ENCODE measurements at regions not wholly inside any gene's neighbourhood (a gene's known extent, or its start where the extent isn't known, plus 50 kb on each side); places are given as distances from the start of the nearest gene placed in this dataset.

DNA sequence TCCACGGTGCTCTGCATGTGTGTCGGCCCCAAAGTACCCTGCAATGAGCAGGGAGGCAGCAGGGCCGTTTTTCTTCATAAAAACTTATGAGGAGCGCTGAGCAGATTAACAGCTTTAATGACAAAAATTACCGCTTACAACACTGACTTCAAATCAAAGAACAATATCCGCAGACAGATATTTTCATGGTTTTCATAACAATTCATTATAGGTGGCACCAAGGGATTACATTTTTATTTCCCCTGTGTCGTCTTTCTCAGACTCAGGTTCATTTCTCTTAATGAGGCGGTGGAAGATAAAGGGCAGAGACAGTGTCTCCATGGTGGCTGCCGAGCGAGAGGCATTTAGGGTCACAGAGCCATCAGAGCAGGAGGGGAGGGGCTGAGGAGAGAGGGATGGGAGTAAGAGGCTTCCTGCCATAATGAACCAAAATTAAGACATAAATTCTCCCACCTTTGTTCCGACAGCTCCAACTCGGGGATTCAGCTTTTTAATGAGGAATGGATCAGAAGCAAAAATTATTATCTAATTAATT is 240.7 kb upstream of the CLINT1 start:
- in situ Hi-C loops (cut with HindIII; ENCODE audit: low sequenced_read_pairs) = no loop called here

DNA sequence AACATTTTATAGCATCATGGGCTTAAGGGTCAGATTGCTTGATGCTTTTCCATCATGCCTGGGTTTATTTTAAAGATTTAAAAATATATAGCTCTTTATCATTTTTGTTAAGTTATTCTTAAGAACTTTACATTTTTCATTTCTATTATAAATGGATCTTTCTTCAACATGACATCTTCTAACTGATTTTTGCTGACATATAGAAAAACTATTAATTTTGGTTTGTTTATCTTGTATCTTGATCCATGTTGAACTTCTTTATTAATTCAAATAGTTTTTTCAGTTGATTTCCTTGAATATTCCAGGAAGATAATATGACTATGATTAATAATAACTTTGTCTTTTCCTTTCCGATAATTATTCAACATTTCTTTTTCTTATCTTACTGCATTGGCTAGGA is 237.9 kb upstream of the CLINT1 start:
- in situ Hi-C loops (cut with HindIII; ENCODE audit: low sequenced_read_pairs) = no loop called here

DNA sequence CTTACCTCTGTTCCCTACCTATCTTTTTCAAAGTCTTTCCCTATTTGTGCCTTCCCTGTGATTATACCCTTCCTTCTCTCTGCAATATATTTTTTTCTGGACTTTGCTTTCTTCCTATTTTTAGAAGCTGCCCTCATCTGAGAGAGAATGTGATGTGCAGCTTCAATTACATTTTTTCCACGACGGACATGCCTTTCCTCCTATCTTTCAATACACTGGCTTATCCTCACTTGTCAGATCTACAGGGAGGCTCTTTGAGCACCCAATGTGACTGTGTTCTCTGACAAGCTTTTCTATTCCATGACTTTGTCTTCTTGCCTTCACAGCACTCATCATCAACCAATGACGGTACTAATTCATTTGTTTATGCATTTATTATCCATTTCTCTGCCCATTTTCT is 227.9 kb upstream of the CLINT1 start:
- in situ Hi-C loops (cut with HindIII; ENCODE audit: low sequenced_read_pairs) = no loop called here

DNA sequence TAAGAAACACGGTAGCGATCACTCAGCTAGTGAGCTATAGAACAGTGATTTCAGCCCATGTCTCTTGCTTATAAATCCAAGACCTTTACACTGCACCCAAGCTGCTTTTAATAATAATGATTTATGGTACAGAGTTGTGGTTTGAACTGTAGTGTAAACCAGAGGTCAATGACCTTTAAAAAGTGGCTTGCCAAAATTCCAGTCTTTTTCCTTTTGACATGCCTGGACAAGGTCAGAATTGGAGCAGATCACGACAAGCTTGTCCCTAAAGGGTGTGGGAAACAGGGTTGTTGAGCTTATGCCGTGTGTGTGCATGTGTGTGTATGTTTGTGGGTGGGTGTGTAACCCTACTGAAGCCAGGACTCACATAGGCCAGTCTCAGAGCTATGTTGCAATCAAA is 225.3 kb upstream of the CLINT1 start:
- in situ Hi-C loops (cut with HindIII; ENCODE audit: low sequenced_read_pairs) = no loop called here

DNA sequence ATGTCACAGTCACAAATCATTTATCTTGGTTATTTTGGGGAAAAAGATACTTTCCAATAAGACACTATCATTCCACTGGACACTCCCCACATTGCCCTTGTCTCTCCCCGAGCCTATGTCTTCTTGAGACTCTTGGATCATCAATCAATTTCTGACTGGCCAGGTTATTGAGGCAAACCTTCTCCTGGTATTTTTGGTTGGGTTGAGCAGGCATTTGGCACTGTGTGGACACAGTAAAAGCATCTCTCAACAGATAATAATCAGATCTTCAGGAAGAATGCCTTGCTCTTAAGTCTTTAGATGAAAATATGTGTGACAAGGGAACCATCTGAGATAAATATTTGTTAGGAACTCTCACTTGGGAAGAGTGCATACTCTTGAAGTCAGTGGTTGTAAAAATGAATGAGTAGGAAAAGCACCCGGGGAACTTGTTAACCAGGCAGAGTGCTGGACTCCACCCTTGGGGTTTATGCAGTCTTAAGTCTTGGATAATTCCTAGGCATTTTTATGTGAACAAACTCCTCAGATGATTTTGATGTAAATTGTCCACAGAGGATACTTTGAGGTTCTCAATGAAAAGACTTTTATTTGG is 223.8 kb upstream of the CLINT1 start:
- in situ Hi-C loops (cut with HindIII; ENCODE audit: low sequenced_read_pairs) = no loop called here

DNA sequence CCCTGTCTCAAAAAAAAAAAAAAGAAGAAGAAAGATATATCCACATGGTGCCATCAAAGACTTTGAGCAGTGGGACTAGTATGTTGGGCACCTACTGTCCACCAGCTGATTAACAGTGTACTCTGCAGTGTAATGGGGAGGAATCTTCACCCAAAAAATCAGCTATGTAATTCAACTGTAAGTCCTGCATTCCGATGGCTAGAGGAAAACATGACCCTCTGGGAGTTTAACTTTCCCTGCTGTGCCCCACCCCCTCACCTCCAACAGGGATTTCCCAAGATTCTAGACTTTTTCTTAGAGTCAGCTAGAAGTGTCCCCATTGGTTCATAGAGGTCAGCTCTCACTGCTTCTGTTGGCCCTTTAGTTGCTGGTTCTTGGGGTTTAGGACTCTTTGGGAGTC is 221.2 kb upstream of the CLINT1 start:
- in situ Hi-C loops (cut with HindIII; ENCODE audit: low sequenced_read_pairs) = no loop called here

DNA sequence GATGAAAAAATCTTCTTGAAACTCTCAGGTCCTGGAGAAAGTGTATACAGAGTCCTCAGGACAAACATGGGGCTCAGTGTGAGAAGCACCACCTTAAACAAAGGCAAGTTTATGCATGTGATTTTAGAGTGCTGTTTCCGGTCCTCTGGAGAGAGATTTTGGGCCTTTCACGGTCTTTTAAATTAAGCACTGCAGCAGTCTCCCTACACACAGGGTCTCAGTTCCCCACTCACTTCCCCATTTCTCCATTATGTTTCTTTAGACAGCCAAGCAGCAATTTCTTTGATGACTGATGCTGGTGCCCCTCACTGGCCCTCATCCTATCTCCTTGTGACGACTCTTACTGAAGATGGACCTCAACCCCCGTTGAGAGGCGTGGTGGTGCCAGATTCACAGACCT is 220.2 kb upstream of the CLINT1 start:
- in situ Hi-C loops (cut with HindIII; ENCODE audit: low sequenced_read_pairs) = no loop called here

DNA sequence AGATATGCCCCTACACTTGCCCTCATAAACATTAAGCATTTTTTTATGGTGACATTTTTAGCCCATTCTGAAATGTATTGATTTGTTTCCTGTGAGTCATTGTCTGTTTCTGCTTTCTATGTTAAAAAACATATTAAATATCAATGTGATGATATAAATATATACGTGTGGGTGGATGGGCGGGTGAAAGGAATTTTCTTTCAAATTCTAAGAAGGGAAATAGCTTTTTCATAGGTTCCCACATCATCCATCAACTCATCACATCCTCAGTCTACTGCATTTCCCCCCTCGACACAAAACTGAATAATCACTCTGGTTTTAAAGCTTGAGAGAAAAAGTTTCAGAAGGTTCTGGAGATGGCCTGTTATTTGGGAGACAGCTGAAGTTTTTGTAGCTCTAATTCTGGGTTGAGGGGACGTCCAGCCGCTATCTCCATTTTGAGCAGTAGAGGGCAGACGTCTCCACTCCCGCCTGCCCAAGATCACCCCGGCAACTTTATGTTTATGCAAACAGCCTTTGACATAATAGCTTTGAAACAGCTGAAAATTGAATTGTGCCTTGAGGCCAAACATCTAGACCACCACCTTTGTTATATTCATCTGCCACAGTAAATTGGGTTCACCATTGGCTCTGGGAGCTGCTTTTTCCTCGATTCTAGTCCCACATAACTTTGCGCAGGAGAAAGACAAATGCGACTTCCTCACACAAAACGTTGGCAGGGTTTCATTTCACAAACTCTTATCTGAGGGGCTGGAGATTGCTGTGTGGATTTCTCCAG is 216.2 kb upstream of the CLINT1 start:
- in situ Hi-C loops (cut with HindIII; ENCODE audit: low sequenced_read_pairs) = no loop called here

DNA sequence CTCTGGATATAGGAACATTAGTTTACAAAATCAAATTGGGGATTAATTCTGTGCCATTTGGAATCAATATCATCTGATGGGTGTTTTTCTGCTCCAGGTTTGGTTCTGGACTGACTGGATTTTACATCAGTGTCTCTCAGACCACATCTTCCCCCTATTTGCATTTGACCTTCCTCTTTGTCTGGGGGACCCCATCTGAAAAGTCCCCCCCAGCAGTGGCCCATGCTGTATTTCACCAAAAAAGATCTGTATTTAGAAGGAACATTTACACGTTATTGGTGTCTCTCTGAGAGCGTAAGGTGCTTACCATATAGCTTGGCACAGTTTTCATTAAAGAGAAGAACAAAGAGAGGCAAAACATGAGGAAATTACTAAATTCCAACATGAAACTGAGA is 215.6 kb upstream of the CLINT1 start:
- in situ Hi-C loops (cut with HindIII; ENCODE audit: low sequenced_read_pairs) = no loop called here

DNA sequence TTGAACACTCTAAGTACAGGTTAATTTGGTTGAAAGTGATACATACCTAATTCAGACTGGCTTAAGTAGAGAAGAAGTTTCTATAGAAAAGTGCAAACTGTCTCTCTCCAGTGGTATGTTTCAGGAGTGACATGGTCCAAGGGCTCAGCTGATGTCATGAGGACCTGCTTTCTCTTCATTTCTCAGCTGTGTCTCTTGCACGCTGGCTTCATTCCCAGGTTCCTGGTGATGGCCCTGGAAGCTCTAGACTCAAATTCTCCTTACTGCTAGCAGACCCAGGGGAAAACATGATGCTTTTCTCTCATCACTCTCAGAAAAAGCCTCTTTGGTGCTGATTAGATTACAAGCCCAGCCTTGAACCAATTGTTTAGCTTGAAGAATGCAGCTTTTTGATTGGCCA is 211.9 kb upstream of the CLINT1 start:
- in situ Hi-C loops (cut with HindIII; ENCODE audit: low sequenced_read_pairs) = no loop called here

DNA sequence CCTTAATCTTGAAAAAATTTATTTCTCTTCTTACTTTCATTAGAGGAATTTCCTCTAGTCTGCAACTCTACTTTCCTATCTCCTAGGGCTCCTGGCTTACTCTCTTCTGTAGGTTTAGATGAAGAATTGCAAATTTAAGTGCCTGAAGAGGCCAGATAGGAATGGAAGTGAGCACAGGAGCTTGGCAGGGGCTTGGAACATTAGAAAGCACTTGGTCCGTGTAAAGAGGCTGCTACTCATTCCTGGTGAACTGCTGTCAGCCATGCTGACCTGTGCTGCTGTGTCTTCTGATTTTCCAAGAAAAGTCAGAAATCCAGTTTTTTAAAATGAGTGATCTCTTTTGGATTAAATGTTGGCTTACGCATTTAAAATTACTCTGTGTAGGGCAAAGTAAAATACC is 210.9 kb upstream of the CLINT1 start:
- in situ Hi-C loops (cut with HindIII; ENCODE audit: low sequenced_read_pairs) = no loop called here

DNA sequence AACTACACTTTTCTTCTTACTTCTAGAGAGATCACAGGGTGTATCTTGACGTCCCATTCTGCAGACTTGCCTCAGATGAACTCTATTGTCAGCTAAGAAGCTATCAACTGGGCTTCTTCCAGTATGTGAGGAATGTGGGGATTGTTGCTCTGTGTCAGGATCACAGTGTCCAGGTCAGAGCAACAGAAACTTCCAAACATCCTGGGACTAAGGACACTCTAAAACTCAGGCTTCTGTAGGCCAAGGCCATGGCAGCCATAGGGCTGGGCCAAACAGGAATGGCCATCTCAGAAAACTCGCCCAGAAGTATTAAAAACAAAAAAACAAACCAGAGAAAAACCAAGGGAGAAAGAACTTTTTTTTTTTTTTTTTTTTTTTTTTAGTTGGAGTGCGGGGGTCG is 210.0 kb upstream of the CLINT1 start:
- in situ Hi-C loops (cut with HindIII; ENCODE audit: low sequenced_read_pairs) = no loop called here

DNA sequence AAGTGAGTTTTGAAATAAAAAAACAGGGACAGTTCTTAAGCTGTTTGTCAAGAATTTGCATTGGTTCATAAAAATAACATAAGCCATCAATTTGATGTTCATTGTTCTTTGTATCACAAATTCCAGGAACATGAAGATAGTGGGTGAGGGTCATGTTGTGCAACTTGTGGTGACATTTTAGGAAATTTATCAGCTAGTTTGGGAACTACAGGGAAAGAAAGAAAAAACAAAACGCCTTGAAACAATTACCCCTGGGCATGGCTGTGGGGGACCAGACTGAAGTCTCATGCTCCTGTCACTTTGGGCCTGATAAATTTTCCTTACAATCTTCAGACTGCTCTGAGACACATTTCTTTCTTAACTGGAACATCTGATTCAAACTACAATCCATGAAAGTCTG is 207.1 kb upstream of the CLINT1 start:
- in situ Hi-C loops (cut with HindIII; ENCODE audit: low sequenced_read_pairs) = no loop called here

DNA sequence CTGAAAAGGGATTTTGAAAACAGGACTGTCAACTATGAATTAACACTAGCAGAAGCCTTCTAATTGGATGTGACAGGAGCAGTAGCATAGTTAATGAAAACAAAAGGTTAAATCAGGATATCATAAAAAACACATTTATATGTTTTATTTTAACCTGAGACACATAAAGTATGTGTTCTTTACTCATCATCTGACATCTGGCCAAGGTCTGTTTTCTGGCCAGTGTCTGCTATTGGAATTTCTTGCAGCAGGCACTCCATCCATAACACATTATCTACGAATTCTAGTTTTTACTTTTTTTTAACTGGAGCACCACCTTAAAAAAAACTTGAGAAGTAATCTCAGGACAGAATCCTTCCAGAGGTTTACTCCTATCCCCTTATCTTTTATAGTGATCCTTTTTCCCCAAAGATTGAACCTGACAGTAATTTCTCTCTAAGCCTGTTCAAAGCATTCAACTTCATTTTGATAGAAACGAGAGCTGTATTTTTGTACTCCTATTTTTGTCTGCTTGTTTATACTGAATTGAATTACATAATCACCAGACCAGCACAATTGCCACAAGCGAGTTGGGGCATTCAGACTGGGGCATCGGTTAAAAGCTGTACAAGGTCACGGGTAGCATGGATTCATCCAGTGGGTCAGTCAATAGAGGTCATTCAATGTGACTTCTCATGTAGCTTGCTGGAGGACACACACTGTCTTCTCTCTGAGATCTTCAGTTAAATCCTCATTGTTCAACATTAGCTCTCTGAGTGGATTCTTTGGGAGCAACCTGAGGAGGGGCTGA is 205.6 kb upstream of the CLINT1 start:
- in situ Hi-C loops (cut with HindIII; ENCODE audit: low sequenced_read_pairs) = no loop called here

DNA sequence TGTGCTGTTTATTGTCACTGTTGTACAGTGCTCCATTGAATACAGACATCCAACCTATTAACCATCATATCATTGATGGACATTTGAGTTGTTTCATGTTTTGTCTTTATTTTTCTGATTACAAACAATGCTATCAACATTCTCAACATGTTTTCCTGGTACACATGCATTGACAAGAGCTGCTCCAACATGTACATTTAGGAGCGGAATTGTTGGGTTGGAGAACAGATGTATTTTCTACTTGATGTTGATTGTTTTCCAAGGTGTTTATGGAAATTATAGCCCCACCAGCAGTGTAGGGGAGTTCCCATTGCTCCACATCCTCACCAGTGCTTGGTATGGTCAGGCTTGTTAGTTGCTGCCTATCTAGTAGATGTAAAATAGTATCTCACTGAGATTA is 204.1 kb upstream of the CLINT1 start:
- in situ Hi-C loops (cut with HindIII; ENCODE audit: low sequenced_read_pairs) = no loop called here

DNA sequence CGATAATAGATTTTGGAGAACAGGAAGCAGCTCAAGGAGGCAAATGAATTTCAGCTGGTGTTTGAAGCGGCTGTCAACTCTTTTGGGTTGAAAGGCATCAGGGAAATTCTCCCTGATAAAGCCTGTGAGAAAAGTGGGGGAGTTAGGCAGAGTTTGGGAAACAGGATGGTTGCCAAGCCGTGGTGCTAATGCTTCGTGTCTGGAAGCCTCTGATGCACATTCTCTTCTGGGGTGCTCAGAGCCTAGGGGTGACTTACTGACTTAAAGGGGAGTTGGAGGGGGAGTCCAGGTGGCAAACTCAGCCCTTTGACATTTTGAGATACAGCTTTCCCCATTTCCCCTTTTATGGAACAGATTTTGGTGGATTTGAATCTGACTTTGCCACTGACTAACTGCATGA is 202.5 kb upstream of the CLINT1 start:
- in situ Hi-C loops (cut with HindIII; ENCODE audit: low sequenced_read_pairs) = no loop called here

DNA sequence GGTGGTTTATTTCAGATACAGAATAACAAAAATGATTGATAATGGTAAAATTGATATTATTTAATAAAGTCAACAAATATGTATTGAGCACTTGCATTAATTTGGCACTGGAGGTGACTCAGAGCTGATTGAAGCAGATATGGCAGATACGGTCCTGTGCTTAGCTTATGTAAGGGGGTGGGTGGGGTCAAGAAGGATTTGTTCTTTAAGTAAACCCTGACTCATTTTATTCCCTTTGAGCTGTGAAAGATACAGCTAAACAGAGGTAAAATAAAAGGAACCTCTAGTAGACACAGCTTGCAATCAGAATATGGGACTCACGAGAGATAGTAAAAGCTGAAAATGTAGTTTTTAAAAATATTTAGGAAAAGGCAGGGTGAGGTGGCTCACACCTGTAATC is 201.3 kb upstream of the CLINT1 start:
- in situ Hi-C loops (cut with HindIII; ENCODE audit: low sequenced_read_pairs) = no loop called here

DNA sequence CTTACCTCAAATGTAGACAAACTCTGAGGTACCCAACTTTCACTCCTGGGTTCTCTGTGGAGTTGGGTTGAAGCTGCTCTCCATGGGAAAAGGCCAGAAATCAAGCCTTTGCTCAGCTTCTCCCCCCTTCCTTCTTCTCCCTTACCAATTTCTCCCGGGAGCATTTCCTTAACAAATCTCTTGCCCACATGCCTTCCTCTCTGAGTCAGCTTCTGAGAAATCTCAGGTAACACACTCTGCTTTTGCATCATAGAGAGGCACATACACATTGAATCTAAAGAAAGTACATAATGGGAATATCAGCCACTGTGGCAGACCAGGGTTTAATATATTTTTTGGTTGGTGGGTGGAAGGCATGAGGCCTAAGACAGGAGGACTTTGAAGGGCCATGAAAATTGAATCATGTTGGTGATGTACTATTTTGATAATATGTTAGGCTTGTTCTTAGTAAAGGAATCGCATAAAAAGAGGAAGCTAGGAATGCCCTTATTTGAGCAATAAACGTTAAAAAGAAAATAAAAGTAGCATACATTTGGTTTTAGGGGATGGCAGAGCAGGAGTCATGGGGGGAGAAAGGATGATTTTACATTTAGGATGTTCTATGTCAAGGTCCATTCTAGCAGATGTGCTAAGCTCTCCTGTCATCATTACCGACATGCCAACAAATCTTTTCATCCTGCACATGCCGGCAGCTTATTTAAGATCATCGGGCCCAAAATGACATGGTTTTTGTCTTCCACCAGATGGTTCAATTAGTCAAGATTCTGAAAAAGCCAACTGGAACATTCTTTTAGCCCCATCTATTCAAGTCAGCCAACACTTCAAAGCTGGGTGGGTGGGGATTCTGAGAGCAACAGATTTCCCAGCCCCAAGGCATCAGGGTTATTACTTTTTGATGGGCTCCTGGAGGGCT is 199.5 kb upstream of the CLINT1 start:
- in situ Hi-C loops (cut with HindIII; ENCODE audit: low sequenced_read_pairs) = no loop called here

DNA sequence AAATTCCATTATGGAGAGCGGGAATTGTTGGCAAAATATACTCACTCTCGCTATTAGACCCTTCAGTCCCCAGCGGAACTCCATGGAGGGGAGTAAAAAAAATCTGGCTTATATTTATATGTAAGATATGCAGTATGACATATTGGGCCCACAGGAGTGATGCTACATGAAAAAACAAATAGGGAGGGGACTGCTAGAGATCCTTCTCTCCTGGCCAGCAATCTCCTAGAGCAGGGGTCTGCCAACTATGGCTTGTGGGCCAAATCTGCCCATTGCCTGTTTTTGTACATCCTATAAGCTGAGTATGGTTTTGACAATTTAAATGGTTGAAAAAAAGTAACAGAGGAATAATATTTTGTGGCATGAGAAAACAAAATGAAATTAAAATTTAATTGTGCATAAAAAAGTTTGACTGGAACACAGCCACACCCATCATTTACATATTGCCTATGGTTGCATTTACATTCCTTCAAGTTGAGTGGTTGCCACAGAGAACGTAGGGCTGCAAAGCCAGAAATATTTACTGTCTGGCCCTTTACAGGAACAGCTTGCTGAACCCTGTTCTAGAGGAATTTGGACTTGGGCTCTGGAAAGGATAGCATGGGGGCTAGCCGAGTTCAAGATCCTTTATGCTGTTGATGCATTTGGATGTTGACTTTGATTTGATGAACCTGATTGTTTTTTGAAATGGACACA is 197.3 kb upstream of the CLINT1 start:
- in situ Hi-C loops (cut with HindIII; ENCODE audit: low sequenced_read_pairs) = no loop called here

DNA sequence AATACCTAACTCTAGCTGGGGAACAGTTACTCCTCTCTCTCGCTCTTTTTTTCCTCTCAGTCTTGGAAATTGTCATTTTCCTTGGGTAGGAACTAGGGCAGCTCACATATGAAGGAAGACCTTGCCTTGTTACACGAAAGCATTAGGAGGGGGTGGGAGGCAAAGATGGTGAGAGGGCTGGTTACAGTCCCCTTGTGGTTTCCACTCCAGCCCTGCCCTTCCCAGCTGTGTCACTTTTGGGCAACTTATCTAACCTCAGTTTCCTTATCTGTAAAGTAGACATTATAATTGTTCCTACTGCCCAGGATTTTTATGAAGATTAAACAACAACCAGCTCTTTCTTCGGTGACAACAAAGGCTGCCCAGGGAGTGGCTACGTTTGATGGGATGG is 196.2 kb upstream of the CLINT1 start:
- in situ Hi-C loops (cut with HindIII; ENCODE audit: low sequenced_read_pairs) = no loop called here
